ENCODE measurements at regions not wholly inside any gene's neighbourhood (a gene's known extent, or its start where the extent isn't known, plus 50 kb on each side); places are given as distances from the start of the nearest gene placed in this dataset.

DNA sequence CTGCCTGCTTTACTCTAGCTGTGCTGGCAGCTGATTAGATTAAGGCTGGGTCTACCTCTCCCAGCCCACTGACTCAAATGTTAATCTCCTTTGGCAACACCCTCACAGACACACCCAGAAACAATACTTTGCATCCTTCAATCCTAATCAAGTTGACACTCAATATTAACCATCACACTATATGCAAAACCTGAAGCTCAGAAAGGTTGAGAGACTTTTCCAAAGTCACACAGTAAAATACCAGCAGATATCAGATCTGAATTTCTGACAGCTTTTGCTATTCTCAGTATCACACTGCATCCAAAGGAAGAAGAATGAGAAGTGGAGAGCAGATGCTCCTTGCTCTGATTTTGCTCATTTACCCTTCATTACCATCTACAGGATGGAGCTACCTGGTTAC, 114.9 kb upstream of the RANBP3L start:
- no peak for TF ChIP-seq POLR2AphosphoS5 (IDR thresholded peaks at IDR 0.05; ENCODE audit: low read depth, low read length)
- TF ChIP-seq, protein P1, sequence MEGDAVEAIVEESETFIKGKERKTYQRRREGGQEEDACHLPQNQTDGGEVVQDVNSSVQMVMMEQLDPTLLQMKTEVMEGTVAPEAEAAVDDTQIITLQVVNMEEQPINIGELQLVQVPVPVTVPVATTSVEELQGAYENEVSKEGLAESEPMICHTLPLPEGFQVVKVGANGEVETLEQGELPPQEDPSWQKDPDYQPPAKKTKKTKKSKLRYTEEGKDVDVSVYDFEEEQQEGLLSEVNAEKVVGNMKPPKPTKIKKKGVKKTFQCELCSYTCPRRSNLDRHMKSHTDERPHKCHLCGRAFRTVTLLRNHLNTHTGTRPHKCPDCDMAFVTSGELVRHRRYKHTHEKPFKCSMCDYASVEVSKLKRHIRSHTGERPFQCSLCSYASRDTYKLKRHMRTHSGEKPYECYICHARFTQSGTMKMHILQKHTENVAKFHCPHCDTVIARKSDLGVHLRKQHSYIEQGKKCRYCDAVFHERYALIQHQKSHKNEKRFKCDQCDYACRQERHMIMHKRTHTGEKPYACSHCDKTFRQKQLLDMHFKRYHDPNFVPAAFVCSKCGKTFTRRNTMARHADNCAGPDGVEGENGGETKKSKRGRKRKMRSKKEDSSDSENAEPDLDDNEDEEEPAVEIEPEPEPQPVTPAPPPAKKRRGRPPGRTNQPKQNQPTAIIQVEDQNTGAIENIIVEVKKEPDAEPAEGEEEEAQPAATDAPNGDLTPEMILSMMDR (IDR thresholded peaks at IDR 0.05) = no peak
- TF ChIP-seq, protein P2, sequence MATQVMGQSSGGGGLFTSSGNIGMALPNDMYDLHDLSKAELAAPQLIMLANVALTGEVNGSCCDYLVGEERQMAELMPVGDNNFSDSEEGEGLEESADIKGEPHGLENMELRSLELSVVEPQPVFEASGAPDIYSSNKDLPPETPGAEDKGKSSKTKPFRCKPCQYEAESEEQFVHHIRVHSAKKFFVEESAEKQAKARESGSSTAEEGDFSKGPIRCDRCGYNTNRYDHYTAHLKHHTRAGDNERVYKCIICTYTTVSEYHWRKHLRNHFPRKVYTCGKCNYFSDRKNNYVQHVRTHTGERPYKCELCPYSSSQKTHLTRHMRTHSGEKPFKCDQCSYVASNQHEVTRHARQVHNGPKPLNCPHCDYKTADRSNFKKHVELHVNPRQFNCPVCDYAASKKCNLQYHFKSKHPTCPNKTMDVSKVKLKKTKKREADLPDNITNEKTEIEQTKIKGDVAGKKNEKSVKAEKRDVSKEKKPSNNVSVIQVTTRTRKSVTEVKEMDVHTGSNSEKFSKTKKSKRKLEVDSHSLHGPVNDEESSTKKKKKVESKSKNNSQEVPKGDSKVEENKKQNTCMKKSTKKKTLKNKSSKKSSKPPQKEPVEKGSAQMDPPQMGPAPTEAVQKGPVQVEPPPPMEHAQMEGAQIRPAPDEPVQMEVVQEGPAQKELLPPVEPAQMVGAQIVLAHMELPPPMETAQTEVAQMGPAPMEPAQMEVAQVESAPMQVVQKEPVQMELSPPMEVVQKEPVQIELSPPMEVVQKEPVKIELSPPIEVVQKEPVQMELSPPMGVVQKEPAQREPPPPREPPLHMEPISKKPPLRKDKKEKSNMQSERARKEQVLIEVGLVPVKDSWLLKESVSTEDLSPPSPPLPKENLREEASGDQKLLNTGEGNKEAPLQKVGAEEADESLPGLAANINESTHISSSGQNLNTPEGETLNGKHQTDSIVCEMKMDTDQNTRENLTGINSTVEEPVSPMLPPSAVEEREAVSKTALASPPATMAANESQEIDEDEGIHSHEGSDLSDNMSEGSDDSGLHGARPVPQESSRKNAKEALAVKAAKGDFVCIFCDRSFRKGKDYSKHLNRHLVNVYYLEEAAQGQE (IDR thresholded peaks at IDR 0.05; ENCODE audit: insufficient read depth in 1 of 2, low read depth in 2 of 2, low read length in 1 of 2) = no peak

All from Panc1 (cell line).